HS-27A (cell line): ENCODE measurements at regions not wholly inside any gene's neighbourhood (a gene's known extent, or its start where the extent isn't known, plus 50 kb on each side); places are given as distances from the start of the nearest gene placed in this dataset.
"Not testable (repeated sequence)": the region's sequence is repeated elsewhere in the genome, so short reads cannot be mapped to it uniquely, and the experiment has no call there.

ENCODE experiments used
- DNase-seq: peaks from one replicate; pipeline ENCODE4 v3.0.0-alpha.2; 2012; ENCODE audit warnings: low read depth, missing footprints

DNA sequence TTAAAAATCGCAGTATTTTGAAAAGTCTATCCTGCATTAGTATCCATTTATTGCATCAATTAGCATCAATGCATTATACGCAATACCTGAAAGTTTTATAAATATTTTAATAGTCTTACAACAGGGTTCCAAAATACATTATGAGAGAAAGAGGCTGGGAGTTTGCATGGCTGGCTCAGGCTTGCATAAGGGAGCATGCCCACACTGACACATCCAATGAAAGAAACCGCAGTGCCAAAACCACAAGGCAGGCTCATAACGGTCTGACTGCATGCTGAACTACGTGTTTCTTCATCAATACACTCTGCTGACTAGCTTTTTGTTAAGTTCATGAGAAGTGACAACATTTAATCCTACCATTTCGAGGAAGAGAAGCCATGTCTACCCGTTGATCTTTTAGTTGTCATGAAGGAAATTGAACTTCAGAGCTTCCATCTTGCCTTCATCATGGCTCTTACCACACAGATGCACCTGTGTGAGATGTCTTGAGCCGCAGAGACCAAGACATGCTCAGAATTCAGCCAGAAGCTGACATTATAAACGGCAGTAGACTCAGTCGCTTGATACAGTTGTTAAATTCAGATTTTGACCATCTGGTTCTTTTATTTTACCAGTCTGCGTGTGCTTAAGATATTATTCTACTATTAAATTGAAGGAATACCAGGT is 168.8 kb upstream of the FRG1 start:
- no peak for DNase-seq

DNA sequence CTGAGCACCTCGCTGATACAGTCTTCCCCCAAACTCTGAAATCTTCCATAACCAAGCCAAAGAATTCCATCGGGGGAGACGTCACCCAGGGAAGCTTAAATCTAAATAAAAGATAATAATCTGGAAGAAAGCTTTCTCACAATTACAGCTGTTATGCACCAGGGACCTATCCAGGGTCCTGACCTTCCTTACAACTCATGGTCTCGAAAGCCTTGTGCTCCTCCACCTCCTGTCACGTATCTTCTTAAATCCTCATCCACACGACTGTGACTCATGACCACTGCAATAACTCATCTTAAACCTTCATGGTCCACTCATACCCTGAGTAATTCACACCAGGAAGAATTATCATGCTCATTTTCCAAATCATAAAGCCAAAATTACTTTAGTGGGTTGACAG is 166.8 kb upstream of the FRG1 start:
- no peak for DNase-seq

DNA sequence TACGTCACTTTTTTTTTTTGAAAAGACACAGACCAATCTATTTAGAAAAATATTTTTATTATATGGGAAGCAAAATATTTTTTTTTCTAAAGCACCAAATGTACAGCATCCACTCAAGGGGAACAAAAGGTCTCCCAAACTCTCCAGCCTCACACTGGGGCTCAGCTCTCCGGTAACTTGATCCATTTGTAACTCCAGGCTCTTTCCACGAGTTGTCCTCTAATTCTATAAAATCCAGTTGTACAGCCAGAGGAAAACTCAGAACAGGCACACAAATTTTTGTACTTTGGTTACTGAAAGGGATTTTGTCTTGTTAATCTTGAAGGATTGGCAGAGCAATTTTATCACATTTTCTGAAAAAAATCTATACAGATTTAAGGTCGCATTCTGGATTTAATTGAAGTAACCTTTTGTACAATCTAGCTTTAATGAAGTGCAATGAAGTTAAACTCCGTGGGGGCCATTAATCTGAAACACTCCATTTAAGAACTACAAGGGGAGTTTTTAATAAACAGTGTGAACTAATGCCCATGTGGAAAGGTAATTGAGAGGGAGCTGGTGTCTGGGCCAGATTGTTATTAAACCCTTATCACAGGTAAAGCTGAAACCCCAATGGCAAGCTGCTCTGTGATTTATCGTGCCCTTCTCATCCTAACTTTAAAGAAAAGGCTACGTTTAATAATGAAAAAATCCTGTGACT is 161.2 kb upstream of the FRG1 start:
- DNase-seq: no peak

DNA sequence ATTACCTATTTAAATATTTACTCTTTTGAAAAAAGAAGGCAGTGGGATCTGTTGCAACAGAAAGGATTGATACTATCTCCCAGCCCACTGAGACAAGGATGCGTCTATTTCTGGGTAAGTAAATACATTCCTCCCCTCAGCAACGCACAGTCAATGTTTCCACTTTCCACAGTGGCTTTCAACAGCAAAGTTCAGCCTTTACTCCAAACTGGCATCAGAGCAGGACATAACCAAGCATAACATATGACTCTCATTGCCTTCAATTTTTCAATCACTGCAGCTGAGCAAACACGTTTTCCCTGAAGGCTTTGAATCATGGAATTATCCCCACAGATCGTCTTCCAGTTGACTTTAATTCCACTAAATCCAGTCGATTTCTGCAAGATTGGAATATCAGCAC is 160.3 kb upstream of the FRG1 start:
- no peak for DNase-seq

DNA sequence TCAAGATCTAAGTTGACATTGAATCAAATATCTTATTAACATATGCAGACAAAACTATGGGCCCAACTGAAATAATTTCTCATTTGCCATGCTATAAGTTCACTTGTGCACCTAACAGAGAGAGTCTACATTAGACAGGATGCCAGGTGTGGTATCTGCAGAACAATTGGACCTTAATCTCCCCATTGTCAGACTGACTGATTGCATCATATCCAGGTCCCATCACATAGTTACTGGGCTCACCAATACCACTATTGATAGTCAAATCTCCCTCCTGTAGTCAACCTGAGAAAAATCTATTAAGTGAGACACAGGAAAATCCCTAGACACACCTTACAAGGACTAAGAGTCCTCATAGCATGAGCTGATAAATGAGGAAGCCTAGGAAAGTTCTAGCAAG is 156.0 kb upstream of the FRG1 start:
- DNase-seq: no peak

DNA sequence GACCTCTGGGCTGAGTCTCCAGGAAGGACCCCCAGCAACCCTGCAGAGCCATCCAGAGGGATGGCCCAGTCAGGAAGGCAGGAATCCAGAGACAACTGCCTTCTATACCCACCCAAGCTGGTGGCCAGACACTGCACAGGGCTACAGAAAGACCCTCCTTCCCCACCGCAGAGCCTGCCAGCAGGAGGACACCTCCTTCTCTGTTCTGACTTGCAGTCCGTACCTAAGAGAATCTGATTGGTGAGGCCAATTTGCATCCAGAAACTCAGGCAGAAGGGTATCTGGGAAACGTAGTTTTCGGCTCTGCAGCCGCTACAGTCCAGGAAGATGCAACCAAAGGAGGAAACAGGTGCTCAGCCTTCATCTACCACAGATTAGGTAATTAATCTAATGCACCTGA is 155.4 kb upstream of the FRG1 start:
- no peak for DNase-seq

DNA sequence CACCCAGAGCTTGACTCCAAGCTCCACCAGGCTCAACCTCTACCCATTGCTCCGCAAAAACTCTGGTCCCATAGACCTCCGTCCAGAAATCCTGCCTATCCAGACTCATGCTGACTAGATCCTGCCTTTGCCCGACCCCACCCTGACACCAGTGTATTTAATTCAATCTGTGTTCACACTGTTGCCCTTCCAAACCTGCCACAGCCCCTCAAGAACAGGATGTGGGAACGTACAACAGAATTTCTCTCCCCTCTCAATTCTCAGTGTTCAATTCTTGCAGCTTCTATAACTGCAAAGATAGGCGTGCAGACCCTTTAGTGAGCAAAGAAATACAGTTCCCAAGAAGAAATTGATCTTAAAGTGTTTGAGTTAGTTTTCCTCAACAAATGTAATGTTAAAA is 154.2 kb upstream of the FRG1 start:
- DNase-seq: no peak

DNA sequence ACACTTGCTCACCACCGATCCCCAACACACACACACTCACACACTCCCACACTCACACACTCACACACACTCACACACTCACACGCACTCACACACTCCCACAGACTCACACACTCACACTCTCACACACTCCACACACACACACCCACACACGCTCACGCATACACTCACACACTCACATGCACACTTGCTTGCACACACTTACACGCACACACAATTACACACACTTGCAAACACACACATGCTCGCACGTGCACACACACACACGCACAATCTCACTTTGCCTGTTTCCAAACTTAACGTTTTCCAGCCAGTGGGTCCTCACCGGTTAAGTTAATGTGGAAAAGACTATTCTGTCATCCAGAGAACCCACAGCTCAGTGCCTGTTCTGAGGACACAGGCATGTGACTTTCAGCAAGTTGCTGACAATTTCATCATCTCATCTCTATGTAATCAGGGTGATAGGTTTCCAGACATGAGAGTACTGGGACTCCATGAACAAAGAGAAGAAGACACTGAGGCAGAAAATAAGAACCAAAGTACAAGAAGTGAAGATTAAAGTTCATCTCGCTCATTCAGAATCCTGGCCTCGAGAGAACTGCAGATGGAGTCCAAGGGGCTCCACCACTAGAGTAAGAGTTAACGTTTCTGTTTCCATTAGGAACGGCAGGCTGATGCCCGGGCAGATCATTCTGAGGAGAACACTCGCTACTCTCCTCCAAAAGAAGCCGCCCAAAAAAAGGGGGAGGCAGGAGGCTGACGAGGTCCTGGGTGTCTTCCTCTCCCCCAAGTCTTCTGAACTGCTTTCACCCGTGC is 153.2 kb upstream of the FRG1 start:
- no peak for DNase-seq

DNA sequence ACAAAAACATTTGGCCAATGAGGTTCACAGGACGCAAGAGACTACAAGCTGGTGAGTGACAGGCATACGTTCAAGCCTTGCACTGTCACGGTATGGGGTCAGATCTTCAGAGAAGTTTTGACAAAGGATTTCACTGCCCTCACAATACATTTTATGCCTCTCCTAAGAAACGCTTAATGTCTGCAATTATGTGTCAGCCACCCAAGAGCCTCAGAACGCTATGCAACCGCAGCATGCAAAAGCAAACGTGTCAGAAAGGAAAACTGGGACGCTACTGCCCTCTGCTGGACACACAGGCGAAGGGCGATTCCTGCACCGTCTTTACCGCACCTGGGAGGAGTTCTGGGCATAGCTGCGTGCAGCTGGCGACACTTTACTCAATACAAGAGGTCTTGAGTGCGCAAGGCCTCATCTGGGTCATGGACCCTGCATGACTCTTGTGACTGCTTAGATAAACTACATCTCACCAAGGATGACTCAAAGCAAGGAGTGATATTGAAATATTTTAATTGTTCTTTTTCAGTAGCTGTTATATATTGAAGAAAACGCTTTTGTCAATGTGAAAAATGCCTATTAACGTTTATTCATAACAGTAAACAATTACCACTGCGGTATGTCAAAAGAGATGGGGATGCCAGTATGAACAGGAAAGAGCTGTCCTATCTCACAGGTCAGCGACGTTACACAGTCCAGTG is 147.6 kb upstream of the FRG1 start:
- no peak for DNase-seq

DNA sequence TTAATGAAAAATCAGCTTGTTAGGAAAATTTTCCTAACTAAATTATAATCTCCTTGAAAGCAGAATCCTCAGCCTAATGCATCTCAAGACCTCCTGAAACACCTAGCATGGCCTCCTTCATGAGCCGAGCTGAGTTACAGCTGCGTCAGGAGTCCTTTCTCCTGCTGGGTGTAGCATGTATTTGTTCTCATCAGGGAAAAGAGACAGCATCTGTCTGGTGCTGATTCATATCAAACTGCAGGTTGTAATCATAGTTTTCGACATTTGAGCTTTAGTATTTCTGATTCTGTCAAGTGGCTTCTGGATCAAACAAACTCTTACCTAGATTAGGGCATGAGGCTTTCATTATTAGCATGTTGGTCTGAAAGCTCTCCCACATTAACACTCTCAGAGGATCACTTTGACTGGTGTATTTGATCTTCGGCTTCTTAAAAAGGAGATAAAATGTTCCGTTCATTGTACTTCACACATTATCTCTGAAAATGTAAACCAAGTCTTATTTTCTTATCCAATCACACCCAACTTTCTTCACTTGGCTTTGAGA is 140.1 kb upstream of the FRG1 start:
- no peak for DNase-seq

DNA sequence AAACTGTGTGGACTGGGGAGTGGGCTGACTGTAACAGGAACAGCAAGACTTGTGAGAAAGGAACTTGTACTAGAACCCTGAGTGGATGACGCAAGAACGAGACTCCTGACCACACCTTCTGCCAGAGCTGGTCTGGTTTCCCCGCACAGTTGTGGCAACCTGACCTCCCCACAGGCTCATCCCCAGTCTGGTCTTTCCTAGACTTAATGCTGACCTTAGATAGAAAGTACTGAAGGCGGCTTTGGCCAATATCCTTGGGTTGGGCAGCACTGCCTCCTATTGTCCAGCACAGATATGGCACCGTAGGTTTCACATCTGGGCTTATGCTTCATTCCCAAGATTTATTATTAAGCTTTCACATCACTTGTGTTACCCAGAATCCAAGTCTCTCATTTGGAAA is 137.8 kb upstream of the FRG1 start:
- no peak for DNase-seq

DNA sequence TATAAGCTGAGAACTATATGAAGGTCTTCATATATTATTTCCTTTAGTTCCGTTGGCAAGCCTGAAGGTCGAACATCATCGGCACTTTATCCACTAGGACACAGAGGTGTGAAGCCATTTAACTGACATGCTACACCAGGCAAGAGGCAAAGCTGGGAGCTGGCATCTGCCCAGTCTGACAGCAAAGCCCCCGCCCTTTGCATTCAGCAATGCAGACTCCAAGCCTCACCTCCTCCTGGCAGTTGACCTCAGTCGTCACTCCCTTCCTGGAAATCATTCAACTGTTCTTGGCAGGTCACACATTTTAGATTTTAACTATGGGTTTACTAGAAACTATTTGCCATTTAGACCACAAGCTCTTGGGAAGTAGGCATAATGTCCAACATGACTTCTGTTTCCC is 135.8 kb upstream of the FRG1 start:
- no peak for DNase-seq

DNA sequence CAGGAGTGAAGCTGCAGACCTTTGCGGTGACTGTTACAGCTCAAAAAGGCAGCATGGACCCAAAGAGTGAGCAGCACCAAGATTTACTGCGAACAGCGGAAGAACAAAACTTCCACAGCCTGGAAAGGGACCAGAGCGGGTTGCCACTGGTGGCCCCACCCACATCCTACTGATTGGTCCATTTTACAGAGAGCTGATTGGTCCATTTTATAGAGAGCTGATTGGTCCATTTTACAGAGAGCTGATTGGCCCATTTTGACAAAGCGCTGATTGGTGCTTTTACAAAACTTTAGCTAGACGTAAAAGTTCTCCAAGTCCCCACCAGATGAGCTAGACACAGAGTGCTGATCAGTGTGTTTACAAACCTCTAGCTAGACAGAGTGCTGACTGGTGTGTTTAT is 134.2 kb upstream of the FRG1 start:
- no peak for DNase-seq

DNA sequence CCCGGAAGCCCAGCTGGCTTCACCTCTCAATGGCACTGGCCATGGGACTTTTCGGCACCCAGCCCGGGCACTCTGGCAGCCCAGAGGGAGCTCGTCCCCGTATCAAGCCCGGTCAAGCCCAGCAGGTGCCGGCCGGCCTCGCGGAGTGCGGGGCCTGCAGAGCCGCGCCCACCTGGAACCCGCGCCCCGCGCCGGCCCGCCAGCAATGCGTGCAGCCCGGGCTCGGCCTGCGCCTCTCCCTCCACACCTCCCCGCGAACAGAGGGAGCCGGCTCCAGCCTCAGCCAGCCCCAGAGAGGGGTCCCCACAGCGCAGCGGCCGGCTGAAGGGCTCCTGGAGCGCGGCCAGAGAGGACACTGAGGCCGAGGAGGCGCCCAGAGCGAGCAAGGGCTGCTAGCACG is 133.6 kb upstream of the FRG1 start:
- DNase-seq: no peak

DNA sequence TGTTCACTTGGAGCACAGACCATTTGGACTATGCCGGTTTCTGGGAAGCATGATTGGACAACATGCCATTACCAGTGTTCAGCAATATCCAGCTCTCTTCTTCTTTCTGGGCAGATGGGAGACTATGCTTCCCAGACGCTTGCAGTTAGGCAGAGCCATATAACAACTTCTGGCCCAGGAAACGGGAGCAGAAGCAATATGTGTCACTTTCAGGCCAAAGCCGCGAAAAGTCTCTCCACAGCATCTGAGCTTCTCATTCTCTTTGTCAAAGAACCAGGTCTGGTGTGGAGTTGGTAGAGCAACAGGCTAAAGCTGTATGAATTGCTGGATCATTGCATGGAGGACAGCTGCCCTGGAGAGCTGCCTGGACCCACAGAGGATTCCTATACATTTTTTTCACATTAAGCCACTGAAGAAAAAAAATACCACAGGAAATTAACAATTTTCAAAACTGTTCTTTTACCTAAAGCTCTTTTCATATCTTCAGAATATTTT is 131.4 kb upstream of the FRG1 start:
- DNase-seq: no peak

DNA sequence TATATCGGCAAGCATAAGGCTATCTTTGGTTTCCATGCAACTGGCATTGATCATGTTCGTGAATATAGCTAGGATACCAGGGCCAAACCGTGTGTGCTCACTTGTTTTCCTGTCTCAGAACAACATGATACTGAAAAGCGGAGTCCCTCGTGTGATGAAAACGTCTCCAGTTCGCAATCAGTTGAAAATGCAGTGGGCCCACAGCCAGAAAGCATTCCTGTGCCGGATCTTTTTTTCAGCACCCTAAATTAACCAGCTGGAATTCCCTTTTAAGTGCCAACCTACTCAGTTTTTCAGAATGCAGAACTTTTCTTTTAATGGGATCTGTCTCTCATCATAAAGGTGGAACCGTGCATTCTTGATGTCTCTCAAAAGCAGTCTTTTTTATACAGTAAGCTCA is 130.8 kb upstream of the FRG1 start:
- no peak for DNase-seq

DNA sequence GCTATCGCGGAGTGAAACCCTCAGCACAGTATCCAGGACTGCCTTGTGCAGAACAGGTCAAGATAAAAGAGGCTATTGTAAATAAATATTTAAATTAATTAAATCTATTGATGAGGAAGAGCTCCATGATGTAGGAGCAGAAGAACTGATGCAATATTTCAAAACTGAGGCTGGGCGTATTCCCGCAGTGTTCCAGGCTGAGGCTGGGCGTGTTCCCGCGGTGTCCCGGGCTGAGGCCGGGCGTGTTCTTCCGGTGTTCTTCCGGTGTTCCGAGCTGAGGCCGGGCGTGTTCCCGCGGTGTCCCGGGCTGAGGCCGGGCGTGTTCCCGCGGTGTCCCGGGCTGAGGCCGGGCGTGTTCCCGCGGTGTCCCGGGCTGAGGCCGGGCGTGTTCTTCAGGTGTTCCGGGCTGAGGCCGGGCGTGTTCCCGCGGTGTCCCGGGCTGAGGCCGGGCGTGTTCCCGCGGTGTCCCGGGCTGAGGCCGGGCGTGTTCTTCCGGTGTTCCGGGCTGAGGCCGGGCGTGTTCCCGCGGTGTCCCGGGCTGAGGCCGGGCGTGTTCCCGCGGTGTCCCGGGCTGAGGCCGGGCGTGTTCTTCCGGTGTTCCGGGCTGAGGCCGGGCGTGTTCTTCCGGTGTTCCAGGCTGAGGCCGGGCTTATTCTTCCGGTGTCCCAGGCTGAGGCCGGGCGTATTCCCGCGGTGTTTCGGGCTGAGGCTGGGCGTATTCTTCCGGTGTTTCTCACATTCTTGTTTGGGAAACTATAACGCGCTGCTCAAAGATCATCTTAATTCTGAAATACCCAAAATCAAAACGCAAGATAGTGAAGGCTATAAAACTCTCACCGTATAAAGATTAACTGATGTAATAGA is 130.1 kb upstream of the FRG1 start:
- not testable (repeated sequence) for DNase-seq

DNA sequence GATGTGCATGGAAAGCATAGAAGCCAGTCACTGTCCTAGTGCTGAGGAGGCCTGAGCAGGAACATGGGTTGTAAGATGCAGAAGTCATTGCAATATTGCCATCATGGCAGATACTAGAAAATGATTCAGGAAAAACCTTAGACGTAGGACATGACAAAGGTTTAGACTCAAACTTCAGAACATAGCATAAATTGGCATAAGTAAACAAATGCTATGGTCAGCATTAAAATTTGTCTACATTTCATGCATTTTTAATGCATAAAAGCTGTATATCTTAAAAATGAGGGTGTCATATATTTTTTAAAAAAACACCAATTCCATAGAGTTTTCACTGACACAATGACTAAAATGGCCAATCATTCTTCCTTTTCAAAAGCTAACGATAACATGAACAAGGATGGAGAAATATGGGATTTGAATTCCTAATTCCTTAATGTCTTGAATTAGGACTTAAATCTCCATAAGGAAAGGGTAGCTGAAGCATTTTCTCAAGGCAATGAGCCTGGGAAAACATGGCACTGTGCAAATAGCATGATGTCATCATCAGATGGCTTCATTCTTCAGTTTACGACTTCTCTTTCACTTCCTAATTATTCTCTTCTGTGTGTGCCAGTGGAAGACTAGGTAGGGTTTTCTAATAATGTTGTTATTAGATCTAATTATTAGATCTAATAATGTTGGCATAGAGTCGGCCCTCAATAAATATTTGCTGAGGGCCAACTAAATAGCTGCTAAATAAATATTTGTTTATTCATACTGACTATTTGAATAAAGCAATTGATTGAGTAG is 125.1 kb upstream of the FRG1 start:
- DNase-seq: no peak

DNA sequence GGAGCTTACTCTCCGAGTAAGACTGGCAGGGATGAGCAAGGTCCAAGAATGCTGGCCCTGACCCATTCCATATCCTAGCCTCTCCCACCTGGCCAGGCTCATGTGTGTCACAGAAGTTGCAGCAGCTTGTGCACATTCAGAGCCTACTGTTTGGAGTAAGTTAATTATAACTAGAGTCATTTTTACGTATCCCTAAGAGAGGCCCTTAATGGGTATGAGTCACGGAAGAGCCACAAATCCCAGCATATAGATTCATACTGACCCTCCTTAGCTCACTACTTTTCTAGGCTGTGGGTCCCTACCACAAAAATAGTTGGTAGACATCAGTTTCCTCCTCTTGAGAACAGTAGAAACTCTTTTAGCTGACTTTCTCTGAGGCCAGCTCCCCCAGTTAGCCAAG is 118.3 kb upstream of the FRG1 start:
- DNase-seq: no peak

DNA sequence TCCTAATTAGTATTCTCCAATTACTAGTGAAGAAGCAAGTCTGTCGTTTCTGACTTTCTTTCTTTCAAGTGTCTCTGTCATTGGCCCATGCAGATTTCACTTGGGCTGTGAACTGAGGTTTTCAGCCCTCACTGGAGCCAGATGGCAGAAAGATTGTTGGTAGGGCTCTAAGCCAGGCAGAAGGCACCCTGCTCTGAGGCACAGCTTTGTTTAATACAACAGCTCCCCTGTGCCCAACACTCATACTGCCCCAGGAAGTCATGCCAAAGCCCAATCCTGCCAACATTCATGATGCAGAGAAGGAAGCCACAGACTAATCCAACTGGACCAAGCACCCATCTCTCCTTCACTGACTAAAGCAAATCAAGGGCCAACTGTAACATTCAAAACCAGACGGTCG is 117.1 kb upstream of the FRG1 start:
- DNase-seq: no peak
